NCI-H510A treated with DMSO at 0.1 percent for 48 hours (cell line): ENCODE measurements at regions not wholly inside any gene's neighbourhood (a gene's known extent, or its start where the extent isn't known, plus 50 kb on each side); places are given as distances from the start of the nearest gene placed in this dataset.

Experiments
- DNase-seq: peaks from one replicate; lab custom pipeline; 2025; lab: John Stamatoyannopoulos, UW

DNA sequence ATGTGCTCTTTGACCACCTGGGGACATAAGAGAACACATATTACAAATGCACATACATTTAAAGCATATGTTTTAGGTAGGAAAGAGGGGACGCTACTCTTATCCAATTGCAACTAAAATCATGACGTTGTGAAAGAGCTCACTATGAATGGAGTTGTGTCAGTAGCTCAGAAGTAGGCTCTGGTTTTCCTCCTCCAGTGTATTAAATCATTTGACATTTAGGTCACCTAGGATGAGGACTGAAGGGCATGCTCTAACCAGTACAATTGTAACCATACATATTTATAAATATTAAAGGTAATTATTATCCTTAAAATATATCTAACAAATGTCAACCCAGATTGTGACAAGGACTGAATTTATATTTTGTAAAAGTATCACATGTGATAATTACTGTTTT is 389.0 kb downstream of the KLF12 start:
- no peak for DNase-seq

DNA sequence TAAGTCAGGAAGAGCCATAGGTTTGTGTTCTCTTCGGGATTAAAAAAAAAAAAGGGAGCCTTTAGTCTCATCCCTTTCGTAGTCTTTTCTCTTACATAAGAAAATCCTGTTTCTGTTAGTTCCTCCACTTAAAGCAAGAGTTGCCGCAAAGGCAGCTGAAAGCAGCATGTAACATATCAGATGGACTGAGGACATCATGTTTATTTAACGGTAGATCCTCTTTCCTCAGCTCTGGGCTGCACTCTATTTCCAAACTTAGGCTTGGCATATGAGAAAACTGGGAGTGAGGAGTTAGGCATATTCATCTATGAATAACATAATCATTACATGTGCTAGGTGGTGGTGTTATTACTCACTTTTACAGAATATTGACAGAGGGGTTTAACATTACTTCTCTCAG is 391.2 kb downstream of the KLF12 start:
- no peak for DNase-seq

DNA sequence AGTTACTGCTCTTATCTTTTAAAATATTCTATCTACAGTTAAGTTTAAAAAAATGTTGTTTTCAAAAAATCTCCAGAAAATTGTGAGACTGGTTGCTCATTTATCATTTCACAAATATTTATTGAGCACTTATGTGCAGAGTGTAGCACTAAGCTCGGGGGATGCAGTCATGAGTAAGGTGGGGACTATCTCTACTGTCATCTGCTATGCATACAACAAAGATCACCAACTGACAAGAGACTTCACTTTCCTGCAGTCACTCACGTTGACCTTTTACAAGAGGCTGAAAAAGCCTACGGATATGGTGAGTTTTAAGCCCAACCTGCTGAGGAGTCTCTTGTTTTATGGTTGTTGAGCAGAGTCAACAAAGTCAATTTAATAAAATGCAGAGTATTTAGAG is 392.5 kb downstream of the KLF12 start:
- no peak for DNase-seq

DNA sequence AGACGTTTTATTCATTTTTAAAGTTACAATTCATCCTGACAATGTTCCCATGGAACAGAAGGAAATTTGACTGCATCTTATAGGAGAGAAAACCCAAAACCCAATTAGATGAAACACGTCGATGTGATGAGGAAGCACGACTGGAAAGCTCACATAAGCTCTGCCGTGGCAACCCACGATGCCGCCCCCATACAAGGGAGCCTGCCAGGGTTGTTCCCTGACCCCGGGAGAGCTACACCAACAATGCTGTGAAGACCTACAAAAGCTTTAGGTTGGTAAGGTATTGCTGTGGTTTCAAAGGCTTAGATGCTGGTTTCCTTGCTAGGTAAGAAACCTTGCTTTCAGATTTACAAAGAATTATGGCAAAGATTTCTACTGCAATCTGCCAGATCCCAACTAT is 393.1 kb downstream of the KLF12 start:
- no peak for DNase-seq

DNA sequence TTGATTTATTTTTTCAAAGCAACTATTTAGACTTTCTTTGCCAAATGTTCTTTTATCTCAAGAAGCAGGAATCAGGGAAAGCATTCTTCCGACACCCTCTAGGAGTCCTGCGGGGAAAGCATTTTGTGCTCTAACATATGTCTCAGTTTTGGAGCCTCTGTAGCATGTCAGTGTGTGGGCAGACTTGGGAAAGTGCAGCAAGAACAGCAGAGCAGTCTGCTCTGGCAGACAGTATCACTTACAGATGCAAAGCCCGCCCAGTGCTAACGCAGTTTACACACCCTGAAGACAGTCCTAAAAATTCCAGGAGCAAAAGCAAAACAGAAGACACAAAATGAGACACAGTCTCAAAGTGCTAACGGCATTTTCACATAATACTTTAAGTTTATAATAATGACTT is 393.5 kb downstream of the KLF12 start:
- DNase-seq: no peak

DNA sequence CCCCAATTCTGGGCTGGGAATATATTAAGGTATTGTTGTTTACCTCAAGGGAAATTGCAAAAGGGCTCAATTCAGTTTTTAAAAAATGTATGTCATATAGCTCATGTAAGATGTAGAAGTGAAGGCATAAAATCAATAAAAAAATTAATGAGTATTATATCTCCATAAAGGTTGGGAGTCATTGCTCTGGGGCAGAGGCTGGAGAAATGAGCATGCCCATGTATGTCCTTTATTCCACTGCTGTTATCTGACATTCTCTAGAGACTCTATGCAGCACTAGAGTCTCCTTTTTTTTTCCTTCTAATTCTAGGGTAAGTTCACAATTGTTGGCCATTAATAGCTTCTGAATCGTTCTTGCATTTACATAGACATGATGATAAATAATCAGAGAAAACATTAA is 394.8 kb downstream of the KLF12 start:
- DNase-seq: no peak

DNA sequence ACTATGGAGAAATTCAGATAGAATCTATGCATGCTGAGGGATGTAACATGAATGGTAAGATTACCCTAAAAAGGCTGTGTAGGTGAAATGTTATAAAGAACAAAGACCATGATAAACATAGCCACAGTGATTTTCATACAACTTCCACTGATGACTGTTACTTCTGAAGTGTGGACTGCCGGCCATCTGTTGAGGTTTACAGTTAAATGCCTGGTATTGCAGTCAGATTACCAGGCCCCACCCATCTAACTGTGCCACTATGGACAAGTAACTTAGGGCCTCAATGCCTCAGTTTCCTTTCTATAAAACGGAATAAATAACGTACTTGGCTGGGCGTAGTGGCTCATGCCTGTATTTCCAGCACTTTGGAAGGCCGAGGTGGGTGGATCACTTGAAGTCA is 395.6 kb downstream of the KLF12 start:
- DNase-seq: no peak

DNA sequence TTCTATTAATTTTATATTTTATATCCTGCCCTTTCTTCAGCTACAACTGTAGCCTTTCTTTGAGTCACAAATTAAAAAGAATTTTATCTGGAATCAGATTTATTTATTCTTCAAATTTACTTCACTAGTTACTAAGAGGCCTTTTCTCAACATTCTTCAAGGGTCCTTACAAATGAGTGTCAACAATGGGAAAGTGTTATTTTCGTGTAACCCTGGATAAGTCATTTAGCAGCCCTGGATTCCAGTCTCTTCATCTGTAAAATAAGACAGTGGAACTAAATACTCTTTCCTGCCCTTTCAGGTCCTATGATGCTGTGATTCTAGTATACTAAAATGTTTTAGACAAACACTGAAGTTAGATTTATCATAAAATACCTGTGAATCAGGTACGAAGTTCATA is 397.0 kb downstream of the KLF12 start:
- no peak for DNase-seq

DNA sequence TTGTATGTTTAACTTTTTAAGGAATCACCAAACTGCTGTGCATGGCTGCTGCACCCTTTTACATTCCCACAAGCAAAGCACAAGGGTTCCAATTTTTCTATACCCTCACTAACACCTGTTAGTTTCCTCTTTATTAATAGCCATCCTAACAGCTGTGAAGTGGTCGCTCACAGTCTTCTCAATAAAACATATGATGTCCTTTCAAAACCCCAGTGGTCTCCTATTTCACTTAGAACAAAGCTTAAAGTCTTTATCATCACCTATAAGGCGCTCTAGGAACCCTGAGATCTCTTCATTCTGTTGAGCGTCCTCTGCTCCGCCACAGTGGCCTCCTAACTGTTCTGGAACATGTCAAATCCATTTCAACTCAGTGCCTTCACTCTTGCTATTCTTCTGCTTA is 400.5 kb downstream of the KLF12 start:
- no peak for DNase-seq

DNA sequence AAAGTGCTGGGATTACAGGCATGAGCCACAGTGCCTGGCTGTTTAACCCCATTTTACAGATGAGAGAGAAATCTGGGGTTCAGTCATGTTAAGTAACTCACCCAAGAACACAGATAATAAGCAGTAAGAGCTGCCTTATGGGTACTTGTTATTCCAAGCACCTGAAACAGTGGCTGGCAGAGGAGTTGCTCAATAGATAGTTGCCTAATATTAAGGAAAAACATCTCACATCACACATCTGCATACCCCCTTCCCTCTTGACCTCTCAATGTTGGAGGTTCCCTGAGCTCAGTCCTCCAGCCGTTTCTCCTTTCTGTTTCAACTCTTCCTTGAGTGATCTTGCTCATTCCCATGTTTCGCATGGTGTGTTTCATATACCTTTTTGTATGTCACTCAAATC is 401.9 kb downstream of the KLF12 start:
- no peak for DNase-seq

DNA sequence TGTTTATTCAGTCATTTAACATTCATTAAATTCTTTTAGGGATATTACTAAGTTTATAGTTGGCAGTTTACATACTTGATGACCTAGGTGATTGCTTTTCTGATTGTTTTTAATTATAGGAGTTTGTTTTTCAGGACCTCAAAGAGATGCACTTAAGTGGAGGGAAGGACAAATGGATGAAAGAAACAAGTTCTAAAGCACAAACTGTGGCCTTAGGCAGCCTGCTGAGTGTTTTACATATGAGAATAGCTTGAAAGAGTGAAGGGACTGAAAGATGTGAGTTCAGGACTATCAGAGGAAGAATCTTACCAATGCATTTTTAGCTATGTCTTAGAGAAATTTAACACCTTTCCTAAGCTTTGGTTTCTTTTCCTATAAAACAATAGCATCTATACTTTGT is 402.6 kb downstream of the KLF12 start:
- DNase-seq: no peak

DNA sequence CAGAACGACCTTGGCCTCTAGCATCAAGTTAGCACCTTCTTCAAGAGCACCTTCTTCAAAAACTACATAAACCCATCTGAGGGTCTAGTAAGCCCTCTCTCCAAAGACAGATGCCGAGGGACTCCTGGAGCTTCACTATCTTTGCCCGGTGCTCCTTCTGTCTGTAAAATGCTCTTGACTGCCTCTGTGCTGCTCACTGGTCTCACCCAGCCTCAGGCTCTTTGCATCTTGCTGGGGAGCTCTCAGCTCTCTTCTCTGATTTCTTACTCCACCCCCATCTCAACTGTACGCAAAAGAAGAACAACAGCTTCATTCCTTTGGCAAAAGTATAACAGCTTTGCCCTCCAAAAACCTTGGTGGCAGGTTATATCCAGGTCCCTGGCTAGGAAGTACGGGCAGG is 404.2 kb downstream of the KLF12 start:
- no peak for DNase-seq

DNA sequence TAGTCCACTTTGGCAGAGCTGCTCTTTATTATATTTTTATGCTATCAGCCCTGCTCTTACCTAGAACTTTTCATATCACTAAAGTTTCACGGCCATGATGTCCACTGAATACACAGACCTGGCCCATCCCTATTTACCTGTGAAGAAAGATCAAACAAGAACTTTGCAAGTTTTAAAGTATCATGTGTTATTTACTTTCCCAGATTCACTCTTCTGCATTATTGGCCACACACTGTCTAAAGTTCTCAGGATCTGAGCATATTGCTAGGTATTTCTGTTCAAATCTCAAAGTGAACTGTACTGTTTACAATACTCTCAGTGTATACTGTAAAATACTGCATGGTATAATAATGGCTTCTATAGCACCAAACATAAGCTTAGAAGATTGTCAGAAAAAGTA is 405.2 kb downstream of the KLF12 start:
- no peak for DNase-seq

DNA sequence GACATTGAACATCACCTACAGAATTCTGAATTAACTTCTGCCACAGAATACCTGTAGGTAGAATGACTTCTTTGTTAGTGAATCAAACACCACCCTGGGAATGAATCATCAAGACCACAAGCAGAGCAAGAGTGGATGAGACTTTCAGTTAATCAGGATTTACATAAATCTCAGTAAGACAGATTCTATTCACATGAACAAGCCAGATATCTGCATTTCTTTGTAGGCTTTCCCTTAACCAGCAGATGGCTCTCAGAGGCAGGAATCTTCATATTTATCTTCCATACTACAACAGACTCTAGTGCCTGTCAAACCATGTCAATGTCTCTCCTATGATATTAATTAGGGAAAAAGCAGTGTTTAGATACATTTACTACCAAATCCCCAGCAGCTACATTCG is 412.1 kb downstream of the KLF12 start:
- no peak for DNase-seq

DNA sequence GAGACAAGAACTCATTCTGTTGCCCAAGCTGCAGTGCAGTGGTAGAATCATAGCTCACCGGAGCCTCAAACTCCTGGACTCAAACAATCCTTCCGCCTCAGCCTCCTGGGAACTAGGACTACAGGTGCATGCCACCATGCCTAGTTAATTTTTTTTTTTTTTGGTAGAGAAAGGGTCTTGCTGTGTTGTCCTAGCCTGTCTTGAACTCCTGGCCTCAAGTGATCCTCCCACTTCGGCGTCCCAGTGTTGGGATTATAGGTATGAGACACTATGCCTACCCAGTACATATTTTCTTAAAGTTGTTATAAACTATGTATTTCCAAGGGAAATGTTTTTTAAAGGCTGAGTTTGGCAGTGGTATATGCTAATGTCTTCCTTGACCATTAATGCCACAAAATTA is 412.6 kb downstream of the KLF12 start:
- no peak for DNase-seq

DNA sequence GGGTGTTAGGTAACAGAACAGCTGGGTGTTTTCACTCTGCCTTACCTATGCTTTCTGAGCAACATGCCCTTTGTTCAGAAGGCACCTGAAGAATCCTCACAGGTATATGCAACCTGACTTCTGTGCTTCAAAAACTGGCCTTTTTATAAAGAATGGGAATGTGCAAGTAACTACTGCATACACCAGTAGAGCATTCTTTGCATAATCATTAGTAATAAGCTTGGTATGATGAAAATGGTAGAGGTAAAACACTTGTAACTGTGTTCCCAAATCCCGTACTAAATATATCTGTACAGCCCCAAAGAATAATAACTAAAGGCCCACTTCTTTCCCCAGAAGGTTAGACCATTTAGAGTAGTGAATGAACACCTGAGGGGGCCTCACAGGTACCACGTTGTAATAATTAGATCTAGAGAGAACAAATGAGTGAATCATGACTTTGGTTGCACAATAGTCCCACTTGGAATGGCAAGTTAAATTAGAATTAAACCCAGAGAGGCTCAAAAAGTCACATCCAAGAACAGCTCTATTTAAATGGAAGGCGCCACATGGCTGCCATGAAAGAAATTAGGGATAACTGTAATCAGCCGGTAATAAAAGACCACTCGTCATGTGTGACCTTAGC is 413.9 kb downstream of the KLF12 start:
- no peak for DNase-seq

DNA sequence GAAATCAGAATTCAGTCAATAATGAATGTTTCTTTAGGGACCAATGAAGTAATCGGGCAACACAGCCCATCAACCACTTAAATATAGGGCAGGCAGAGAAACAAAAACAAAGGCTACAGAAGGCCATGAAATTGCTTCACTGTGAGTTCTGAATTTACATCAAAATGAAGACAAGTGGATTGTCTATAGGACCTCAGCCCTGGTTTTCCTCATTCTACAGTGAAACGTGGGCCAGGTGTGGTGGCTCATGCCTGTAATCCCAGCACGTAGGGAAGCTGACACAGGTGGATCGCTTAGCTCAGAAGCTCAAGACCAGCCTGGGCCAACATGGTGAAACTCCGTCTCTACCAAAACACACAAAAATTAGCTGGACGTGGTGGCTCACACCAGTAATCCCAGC is 416.0 kb downstream of the KLF12 start:
- no peak for DNase-seq

DNA sequence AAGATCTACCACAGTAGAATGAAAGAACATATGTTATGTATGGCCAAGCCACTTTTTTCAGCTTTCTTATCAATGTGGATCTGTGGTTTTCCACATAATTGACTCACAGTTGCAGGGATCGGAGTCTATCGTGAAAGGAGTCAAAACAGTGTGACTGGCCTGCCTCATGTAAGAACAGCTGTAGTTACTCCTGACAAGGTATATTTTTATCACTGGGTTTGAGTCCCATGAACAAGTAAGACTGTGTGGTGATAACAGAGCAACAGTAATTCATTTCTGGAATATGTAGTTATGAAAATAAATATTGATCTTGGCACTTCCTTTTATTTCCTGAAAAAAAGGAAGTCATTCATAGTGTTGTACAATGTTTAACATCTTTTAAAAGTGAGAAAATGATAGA is 416.6 kb downstream of the KLF12 start:
- no peak for DNase-seq

DNA sequence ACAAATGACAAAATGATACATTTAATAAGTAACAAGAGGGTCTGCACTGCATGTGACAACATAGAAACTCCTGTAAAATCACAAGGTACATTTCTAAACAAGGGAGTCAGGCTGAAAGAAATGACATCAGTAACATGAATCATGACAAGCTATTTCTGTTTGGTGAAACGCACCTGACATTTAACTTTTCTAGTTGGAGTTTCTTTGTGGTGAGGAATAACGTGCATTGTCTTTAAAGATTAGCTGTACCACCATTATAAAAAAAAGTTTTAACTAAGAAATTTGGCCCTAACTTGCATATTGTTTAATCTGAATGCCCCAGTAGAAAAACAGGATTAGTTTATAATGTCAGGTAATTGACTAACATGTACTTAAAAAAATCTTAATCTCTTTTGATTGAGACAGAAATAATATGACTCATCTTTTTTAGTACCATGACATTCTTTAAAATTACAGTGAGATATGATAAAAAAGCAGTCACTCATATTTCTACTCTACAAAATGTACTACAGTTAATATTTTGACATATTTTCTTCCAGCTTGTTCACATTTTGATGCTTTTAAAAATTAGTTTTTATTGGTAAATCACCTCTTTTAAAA is 418.2 kb downstream of the KLF12 start:
- no peak for DNase-seq

DNA sequence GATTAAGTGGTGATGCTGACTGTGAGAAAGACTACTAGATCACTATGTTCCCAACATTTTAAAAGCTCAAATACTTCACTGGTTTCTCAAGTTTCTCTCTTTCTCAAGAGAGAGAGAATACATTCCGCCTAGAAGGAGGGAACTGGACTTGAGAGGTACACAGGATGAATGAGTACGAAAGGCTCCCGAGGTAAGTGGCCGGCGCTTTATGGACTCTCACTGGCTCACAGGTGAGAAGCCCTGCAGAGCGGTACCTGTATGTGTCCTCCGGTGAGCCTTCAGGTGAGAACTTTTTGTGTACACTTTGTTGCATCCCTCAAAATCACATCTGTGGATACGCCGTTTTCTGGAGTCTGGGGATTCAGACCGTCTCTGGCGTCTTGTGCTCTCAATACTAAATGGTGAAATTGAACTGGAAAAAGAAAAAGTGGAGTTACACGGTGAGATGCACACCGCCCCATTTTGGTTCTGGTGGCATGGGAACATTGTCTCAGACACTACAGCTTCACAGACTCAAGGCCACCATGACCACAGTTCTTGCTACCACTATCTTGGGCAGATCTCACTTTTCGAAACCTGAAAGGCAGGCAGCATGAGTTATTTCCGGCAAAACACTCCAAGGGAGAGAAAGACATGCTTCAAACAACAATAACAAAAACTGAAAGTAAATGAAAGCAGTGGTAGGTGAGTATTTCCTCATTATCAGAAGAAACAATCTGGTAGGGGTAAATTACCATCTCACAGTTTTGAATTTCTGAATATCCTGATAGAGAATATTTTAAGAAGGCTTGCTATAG is 418.9 kb downstream of the KLF12 start:
- no peak for DNase-seq

DNA sequence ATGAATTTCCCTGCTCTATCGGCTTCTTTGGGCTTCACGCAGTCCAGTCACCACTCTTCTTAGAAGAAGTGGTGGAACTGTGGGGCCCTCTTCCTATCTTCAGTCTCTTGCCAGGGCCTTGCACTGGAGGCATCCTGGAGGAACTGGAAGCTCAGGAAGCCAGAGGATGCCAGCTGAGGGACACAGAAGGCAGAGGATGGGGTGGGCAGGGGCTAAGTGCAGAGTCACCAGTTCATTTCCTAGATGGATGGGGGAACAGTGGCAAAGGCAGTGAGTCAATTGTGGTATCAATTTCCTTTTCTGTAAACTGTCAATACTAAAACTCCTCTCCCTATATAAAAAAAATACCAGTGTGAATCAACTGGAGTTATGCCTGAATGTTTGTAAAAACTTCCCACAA is 419.7 kb downstream of the KLF12 start:
- no peak for DNase-seq

DNA sequence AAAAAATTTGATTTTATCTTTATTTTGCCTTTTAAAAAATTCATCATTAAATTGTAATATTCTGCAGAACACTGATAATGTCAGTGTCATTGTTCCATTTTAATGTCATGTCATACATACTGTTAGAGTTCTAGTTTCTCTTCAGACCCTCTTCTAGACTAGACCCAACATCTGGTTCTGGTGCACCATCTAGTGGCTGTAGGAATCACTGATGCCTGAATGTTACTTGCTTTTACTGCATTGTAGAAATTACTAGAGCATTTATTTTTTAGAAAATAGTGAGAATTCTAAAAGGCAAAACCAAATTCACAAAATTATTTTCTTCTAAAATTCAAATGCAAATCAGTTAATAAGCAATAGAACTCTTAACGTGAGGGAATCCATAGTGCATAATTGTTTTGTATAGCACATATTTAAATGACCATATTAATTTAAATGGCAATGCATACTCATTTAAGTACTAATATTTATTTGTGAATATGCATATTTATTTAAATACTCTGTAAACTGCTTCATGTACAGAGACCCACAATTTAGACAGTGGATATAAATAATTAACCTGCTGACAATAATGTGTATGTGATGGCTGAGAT is 425.7 kb downstream of the KLF12 start:
- peak; percentile 9 for DNase-seq

DNA sequence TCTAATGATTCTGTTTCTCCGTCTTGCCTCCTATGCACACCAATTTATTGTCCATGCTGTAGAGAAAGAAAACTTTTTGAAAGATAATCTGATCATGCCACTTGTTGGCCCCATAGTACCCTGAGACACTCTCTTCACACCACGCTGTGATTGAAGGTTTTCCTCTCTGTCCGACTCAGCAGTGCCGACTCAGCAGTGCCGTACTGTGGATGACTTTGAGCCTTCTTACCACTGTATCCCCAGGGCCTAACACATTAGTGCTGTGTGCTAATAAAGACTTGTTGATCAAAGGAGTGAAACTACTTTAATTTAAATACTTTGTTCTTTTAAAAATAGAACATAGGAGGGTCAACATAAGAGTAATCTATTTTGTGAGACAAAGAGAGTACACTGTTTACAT is 429.6 kb downstream of the KLF12 start:
- DNase-seq: no peak
